ENCODE measurements at regions not wholly inside any gene's neighbourhood (a gene's known extent, or its start where the extent isn't known, plus 50 kb on each side); places are given as distances from the start of the nearest gene placed in this dataset.

GRCh38 chr3:127342735-127343134, 54.9 kb upstream of the PRR20G start:
- Histone ChIP-seq H3K36me3 (ENCODE audit: low read depth, missing control alignments) (no peaks in the 10 kb centered on the region), H3K27ac (no peak overlapping the region), H3K9me3 (no peaks in the 10 kb centered on the region), H3K4me1 (no peaks in the 10 kb centered on the region), H3K27me3 (no peaks in the 10 kb centered on the region), H3K4me3 (no peak overlapping the region)
- TF ChIP-seq CTCF (IDR thresholded peaks at IDR 0.05), result no peak
- no peak for TF ChIP-seq POLR2A (IDR thresholded peaks at IDR 0.05)
- intact Hi-C loops (cut with DNase I; ENCODE audit: low total_unique reads), result no loop called here
- no peak for DNase-seq
- 65 to 67% methylated on average over 4 to 9 of the region's 9 CpGs for WGBS, 2 donors

GRCh38 chr3:127339928-127340861, 52.3 kb upstream of the PRR20G start:
- H3K27me3 ChIP-seq, result no peaks in the 10 kb centered on the region
- no peak for DNase-seq
- no peak overlapping the region for H3K4me3 ChIP-seq
- intact Hi-C loops (cut with DNase I; ENCODE audit: low total_unique reads), result no loop called here
- H3K9me3 ChIP-seq, result no peaks in the 10 kb centered on the region
- no peak overlapping the region for H3K27ac ChIP-seq
- WGBS, 2 donors, result 64 to 66% methylated on average over 11 to 20 of the region's 20 CpGs
- H3K36me3 ChIP-seq (ENCODE audit: low read depth, missing control alignments), result no peaks in the 10 kb centered on the region
- no peaks in the 10 kb centered on the region for H3K4me1 ChIP-seq
- TF ChIP-seq CTCF (IDR thresholded peaks at IDR 0.05) (no peak), POLR2A (IDR thresholded peaks at IDR 0.05) (no peak)

GRCh38 chr3:127339016-127339415, 51.2 kb upstream of the PRR20G start:
- Histone ChIP-seq H3K9me3 (no peaks in the 10 kb centered on the region), H3K27ac (no peak overlapping the region), H3K36me3 (ENCODE audit: low read depth, missing control alignments) (no peaks in the 10 kb centered on the region), H3K4me3 (no peak overlapping the region), H3K27me3 (no peaks in the 10 kb centered on the region), H3K4me1 (no peaks in the 10 kb centered on the region)
- intact Hi-C loops (cut with DNase I; ENCODE audit: low total_unique reads), result no loop called here
- TF ChIP-seq CTCF (IDR thresholded peaks at IDR 0.05) (no peak), POLR2A (IDR thresholded peaks at IDR 0.05) (no peak)
- no peak for DNase-seq
- WGBS, 2 donors, result 67 to 73% methylated on average over 3 of the region's 3 CpGs

GRCh38 chr3:127337911-127338531, 50.2 kb upstream of the PRR20G start:
- Histone ChIP-seq H3K4me3 (peak overlapping the region; percentile 21 to 38), H3K9me3 (no peaks in the 10 kb centered on the region), H3K36me3 (ENCODE audit: low read depth, missing control alignments) (no peaks in the 10 kb centered on the region), H3K27ac (no peak overlapping the region), H3K27me3 (no peaks in the 10 kb centered on the region), H3K4me1 (no peaks in the 10 kb centered on the region)
- no peak for DNase-seq
- intact Hi-C loops (cut with DNase I; ENCODE audit: low total_unique reads), result no loop called here
- WGBS, 2 donors, result 14 to 16% methylated on average over 4 to 50 of the region's 52 CpGs
- no peak for TF ChIP-seq POLR2A (IDR thresholded peaks at IDR 0.05)
- TF ChIP-seq CTCF (IDR thresholded peaks at IDR 0.05), result no peak

Measured in testis (tissue), 2 donors.